SIG-M5 (cell line): ENCODE measurements at regions not wholly inside any gene's neighbourhood (a gene's known extent, or its start where the extent isn't known, plus 50 kb on each side); places are given as distances from the start of the nearest gene placed in this dataset.

Experiments
- DNase-seq: peaks from one replicate; lab custom pipeline; 2025; lab: John Stamatoyannopoulos, UW

DNA sequence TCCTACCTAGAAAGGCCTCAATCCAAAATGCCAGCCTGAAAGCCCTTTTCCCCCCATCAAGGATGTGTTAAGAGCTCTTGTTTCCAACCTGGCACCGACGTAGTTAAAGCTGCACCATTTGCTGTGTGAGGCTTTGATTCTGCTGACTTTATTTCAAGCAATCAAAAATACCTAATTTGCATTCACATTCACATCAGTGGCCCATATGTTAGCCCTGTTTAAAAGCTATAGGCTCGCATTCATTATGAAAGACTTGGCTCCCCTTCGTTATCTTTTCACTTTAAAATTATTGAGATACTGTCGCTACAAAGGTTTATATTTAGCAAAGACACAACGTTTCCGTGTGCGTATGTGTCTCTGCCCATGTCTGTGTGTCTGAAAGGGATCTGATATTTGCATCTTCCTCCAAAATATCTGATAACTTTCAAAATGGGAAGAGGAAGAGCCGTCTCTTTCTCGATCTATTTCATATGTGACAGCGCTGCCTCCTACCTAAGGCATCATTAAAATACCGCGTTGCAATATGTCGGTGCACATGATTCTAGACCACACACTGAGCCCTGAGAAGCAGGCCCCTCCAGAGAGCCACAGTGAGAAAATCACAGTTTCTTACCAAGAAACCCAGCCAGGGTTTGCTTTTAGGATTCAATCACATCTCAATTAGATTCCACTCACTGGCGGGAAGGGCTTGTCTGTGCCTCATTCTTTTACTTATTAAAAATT lies 57.1 kb upstream of the ITPRID1 start:
- no peak for DNase-seq

DNA sequence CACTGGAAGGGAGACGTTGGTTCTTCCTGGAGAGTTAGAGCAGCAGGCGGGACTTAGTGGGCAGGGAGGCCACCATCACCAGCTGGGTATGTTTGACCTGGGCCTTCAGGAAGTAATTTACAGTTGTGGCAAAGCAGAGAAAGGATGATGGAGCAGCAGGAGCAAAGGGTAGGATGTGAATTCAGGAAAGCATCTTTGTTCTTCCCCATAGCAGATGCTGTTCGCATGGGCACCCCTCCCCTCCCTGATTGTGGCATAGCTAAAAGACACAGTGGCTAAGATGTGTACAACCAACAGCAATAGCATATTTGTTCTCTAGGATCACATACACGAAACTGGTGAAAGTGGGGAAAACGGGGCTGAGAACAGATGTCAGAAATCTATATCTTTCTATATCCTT lies 56.3 kb upstream of the ITPRID1 start:
- no peak for DNase-seq

DNA sequence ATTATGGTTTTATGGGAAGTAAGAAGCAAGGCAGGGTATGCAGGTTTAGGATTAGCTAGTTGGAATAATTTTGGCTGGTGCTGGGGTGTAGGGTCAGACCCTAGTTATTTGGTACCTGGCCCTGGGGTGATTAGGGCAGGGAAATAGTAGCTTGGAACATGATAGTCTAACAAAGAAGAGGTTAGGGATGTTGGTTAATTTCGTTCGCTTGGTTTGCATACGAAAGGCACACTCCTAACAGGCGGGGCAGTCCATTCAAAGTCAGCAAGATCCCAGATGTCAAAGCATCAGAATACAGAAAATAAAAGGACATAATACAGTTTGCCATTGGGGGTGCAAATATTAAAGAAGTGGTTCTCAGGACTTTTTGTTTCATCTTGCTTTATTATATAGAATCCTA lies 55.7 kb upstream of the ITPRID1 start:
- no peak for DNase-seq

DNA sequence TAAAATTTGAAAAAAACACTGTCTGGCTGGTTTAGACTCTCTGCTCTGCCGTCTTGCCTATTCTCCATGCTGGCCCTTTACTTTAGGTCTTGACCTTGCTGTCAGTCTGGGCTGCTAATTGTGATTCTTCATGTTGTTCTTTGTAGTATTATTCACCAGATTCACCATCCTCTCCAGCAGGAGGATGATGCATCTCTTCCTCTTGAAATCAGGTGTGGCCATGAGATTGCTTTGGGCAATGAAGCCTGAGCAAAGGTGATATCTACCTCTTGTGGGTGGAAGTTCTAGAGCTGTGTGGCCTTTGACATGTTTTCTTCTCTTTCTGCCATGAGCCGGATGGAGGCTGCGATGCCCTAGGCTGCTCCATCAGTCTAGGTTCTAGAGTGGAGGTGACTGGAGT lies 51.3 kb upstream of the ITPRID1 start:
- no peak for DNase-seq
